H1 (cell line): ENCODE measurements at regions not wholly inside any gene's neighbourhood (a gene's known extent, or its start where the extent isn't known, plus 50 kb on each side); places are given as distances from the start of the nearest gene placed in this dataset.

Experiments
- CTCF ChIA-PET: fragments of 300-600 bp; sonication (Branson Sonifier 250); formaldehyde crosslinking; loops from one replicate; lab custom pipeline; 2021; ENCODE audit not compliant: partially characterized antibody; lab: Charles Lee
- POLR2A ChIA-PET: fragments of 300-600 bp; sonication (Branson Sonifier 250); formaldehyde crosslinking; loops from one replicate; lab custom pipeline; 2021; ENCODE audit warnings: inconsistent platforms; ENCODE audit not compliant: partially characterized antibody; lab: Charles Lee
- DNase-seq, 2 experiments: peaks; one replicate each; pipeline versions ENCODE4 v3.0.0 to v3.0.0-alpha.2; 2010 to 2022; ENCODE audit warnings: low spot score in 2 of 2, low read depth in 1 of 2, mixed read lengths in 1 of 2
- FAIRE-seq: peaks from 2 replicates; lab custom pipeline; 2011; peaks lifted over from hg19 to GRCh38; lab: Jason Lieb, UNC
- H2AFZ ChIP-seq: 2 replicates; pipeline ENCODE4 v1.8.1; 2012; ENCODE audit warnings: low read length, inconsistent platforms
- H2AK5ac ChIP-seq: 2 replicates; pipeline ENCODE4 v1.6.1; 2013; ENCODE audit warnings: low read depth, low read length
- H2BK120ac ChIP-seq: replicated peaks from 2 replicates; pipeline ENCODE3; 2013; ENCODE audit warnings: low read depth, low read length, inconsistent platforms
- H2BK12ac ChIP-seq: 2 replicates; pipeline ENCODE4 v1.6.1; 2013; ENCODE audit warnings: low read depth, low read length
- H2BK15ac ChIP-seq: 2 replicates; pipeline ENCODE4 v1.6.1; 2013; ENCODE audit warnings: low read length
- H2BK20ac ChIP-seq: 2 replicates; pipeline ENCODE4 v1.6.1; 2013; ENCODE audit warnings: low read length
- H2BK5ac ChIP-seq: 2 replicates; pipeline ENCODE4 v1.6.1; 2013; ENCODE audit warnings: low read depth, low read length
- H3K14ac ChIP-seq: 2 replicates; pipeline ENCODE4 v1.6.1; 2013; ENCODE audit warnings: inconsistent platforms; ENCODE audit not compliant: insufficient read length
- H3K18ac ChIP-seq: 2 replicates; pipeline ENCODE4 v1.6.1; 2013; ENCODE audit warnings: low read length; ENCODE audit errors: extremely low read depth
- H3K23ac ChIP-seq: 2 replicates; pipeline ENCODE4 v1.6.1; 2013; ENCODE audit warnings: inconsistent platforms; ENCODE audit not compliant: insufficient read length
- H3K23me2 ChIP-seq: 2 replicates; pipeline ENCODE4 v1.6.1; 2013; ENCODE audit warnings: low read depth, low read length
- H3K27ac ChIP-seq: 2 replicates; pipeline ENCODE4 v1.6.1; 2011; ENCODE audit warnings: low read depth, low read length, inconsistent platforms
- H3K27me3 ChIP-seq, 4 experiments: replicated peaks in 1 of 4; 1 replicate in 1 of 4; 2 replicates in 3 of 4; pipeline versions ENCODE4 v1.6.1 to v1.8.1; 2011 to 2013; ENCODE audit warnings: low read length in 3 of 4, mild to moderate bottlenecking in 3 of 4, inconsistent platforms in 2 of 4, mixed read lengths in 2 of 4, moderate library complexity in 1 of 4; ENCODE audit not compliant: control insufficient read depth in 3 of 4, insufficient read depth in 3 of 4; ENCODE audit errors: extremely low read depth in 1 of 4
- H3K36me3 ChIP-seq, 4 experiments: 2 replicates each; pipeline versions ENCODE4 v1.6.1 to v1.8.1; 2011 to 2013; ENCODE audit warnings: mild to moderate bottlenecking in 4 of 4, low read length in 3 of 4, moderate library complexity in 2 of 4, control low read depth in 1 of 4, inconsistent platforms in 1 of 4; ENCODE audit not compliant: insufficient read depth in 4 of 4, control insufficient read depth in 2 of 4
- H3K4ac ChIP-seq: replicated peaks from 2 replicates; pipeline ENCODE3; 2013; ENCODE audit warnings: low read length, low read depth, mixed read lengths, inconsistent platforms; ENCODE audit not compliant: insufficient read length
- H3K4me1 ChIP-seq, 4 experiments: replicated peaks in 1 of 4; 1 replicate in 1 of 4; 2 replicates in 3 of 4; pipeline versions ENCODE4 v1.6.1 to v1.8.1; 2011 to 2013; ENCODE audit warnings: low read length in 3 of 4, inconsistent platforms in 2 of 4, mixed read lengths in 1 of 4; ENCODE audit not compliant: insufficient read depth in 4 of 4, control insufficient read depth in 3 of 4
- H3K4me2 ChIP-seq, 2 experiments: 2 replicates each; pipeline versions ENCODE4 v1.6.1 to v1.8.1; 2011 to 2013; ENCODE audit warnings: low read depth in 2 of 2, low read length in 2 of 2, control low read depth in 1 of 2, inconsistent platforms in 1 of 2, mild to moderate bottlenecking in 1 of 2; ENCODE audit not compliant: insufficient read depth in 1 of 2
- H3K4me3 ChIP-seq, 4 experiments: fragments of 200-600, 300-600 bp in 1 of 4; sonication (generic), shearing (Covaris generic), sonication (Bioruptor Twin) in 1 of 4; 2 replicates each; pipeline versions ENCODE4 v1.5.1 to v1.8.1; 2011 to 2016; ENCODE audit warnings: low read length in 4 of 4, low read depth in 3 of 4, control low read depth in 2 of 4, inconsistent platforms in 2 of 4, mild to moderate bottlenecking in 2 of 4, mixed read lengths in 1 of 4, moderate library complexity in 1 of 4; ENCODE audit not compliant: insufficient read depth in 2 of 4; ENCODE audit errors: extremely low read depth in 1 of 4
- H3K56ac ChIP-seq: replicated peaks from 2 replicates; pipeline ENCODE3; 2013; ENCODE audit warnings: low read depth, mild to moderate bottlenecking, mixed read lengths, low read length, inconsistent platforms; ENCODE audit not compliant: insufficient read length
- H3K79me1 ChIP-seq: 2 replicates; pipeline ENCODE4 v1.6.1; 2013; ENCODE audit warnings: low read depth, low read length, control low read depth
- H3K79me2 ChIP-seq, 2 experiments: 2 replicates each; pipeline versions ENCODE4 v1.6.1 to v1.8.1; 2012 to 2013; ENCODE audit warnings: low read length in 2 of 2, mild to moderate bottlenecking in 2 of 2, inconsistent platforms in 1 of 2; ENCODE audit not compliant: insufficient read depth in 2 of 2, control insufficient read depth in 1 of 2
- H3K9ac ChIP-seq, 4 experiments: replicated peaks in 1 of 4; 1 replicate in 1 of 4; 2 replicates in 3 of 4; pipeline versions ENCODE4 v1.6.1 to v1.8.1; 2011 to 2013; ENCODE audit warnings: low read depth in 3 of 4, low read length in 3 of 4, control low read depth in 2 of 4, mild to moderate bottlenecking in 2 of 4, moderate library complexity in 2 of 4, inconsistent platforms in 1 of 4; ENCODE audit errors: extremely low read depth in 1 of 4
- H3K9me3 ChIP-seq, 2 experiments: 2 replicates each; pipeline versions ENCODE4 v1.6.1 to v1.8.1; 2012 to 2013; ENCODE audit warnings: mild to moderate bottlenecking in 2 of 2, moderate library complexity in 2 of 2, control low read depth in 1 of 2, inconsistent platforms in 1 of 2, low read depth in 1 of 2, low read length in 1 of 2, mixed read lengths in 1 of 2; ENCODE audit not compliant: insufficient read depth in 2 of 2
- H4K20me1 ChIP-seq, 2 experiments: replicated peaks in 1 of 2; 2 replicates each; pipeline versions ENCODE3 to v1.8.1; 2011 to 2013; ENCODE audit warnings: inconsistent platforms in 2 of 2, low read length in 2 of 2, mild to moderate bottlenecking in 1 of 2; ENCODE audit not compliant: insufficient read depth in 2 of 2, control insufficient read depth in 1 of 2
- H4K5ac ChIP-seq: 2 replicates; pipeline ENCODE4 v1.6.1; 2013; ENCODE audit warnings: low read length, low read depth, mixed read lengths, inconsistent platforms; ENCODE audit not compliant: insufficient read length
- H4K8ac ChIP-seq: 2 replicates; pipeline ENCODE4 v1.8.0; 2013; ENCODE audit warnings: mild to moderate bottlenecking, moderate library complexity, low read length, inconsistent platforms; ENCODE audit not compliant: insufficient read depth; ENCODE audit errors: extremely low read depth
- H4K91ac ChIP-seq: replicated peaks from 2 replicates; pipeline ENCODE3; 2013; ENCODE audit warnings: low read length, mixed read lengths, inconsistent platforms; ENCODE audit not compliant: insufficient read length
- BCL11A ChIP-seq, 2 experiments: IDR thresholded peaks; one replicate each; pipeline ENCODE4 v1.6.1; 2011; ENCODE audit warnings: low read depth in 2 of 2, low read length in 2 of 2, mild to moderate bottlenecking in 2 of 2
- CHD1 ChIP-seq: IDR thresholded peaks from 2 replicates; pipeline ENCODE4 v1.6.1; 2012; ENCODE audit warnings: low read depth, low read length, improper control_type of control experiment
- GTF2F1 ChIP-seq: IDR thresholded peaks from 2 replicates; pipeline ENCODE4 v1.6.1; 2012; ENCODE audit warnings: low read depth, low read length, improper control_type of control experiment, borderline replicate concordance
- JUND ChIP-seq: IDR thresholded peaks from 2 replicates; pipeline ENCODE4 v1.6.1; 2011; ENCODE audit warnings: mild to moderate bottlenecking, improper control_type of control experiment, low read length
- NRF1 ChIP-seq: IDR thresholded peaks from 2 replicates; pipeline ENCODE4 v1.6.1; 2011; ENCODE audit warnings: mild to moderate bottlenecking, low read depth, low read length, improper control_type of control experiment
- RXRA ChIP-seq: IDR thresholded peaks from 2 replicates; pipeline ENCODE4 v1.6.1; 2011; ENCODE audit warnings: low read depth, mild to moderate bottlenecking, low read length, moderate library complexity; ENCODE audit not compliant: insufficient read depth
- SAP30 ChIP-seq: fragments of 300-600 bp; sonication (generic); IDR thresholded peaks from 2 replicates; pipeline ENCODE4 v1.7.1; 2012; ENCODE audit warnings: low read length, moderate library complexity, mild to moderate bottlenecking, inconsistent platforms; ENCODE audit not compliant: insufficient read depth, insufficient replicate concordance
- SUZ12 ChIP-seq: fragments of 200-600 bp; sonication (generic); IDR thresholded peaks from 2 replicates; pipeline ENCODE4 v1.6.1; 2012; ENCODE audit warnings: mild to moderate bottlenecking, inconsistent platforms, low read length, moderate library complexity, mixed read lengths
- WGBS, 2 experiments: shearing (Covaris generic) in 1 of 2; methylation state at CpG; one replicate each; pipeline versions ENCODE4 v1.1.6 to v1.1.7; 2013 to 2015; ENCODE audit warnings: low lambda C conversion rate in 2 of 2, mixed read lengths in 2 of 2, inconsistent platforms in 1 of 2, low coverage in 1 of 2, missing lambda C conversion rate in 1 of 2; ENCODE audit not compliant: insufficient replicate concordance in 2 of 2, insufficient coverage in 1 of 2, insufficient read length in 1 of 2; ENCODE audit errors: extremely low coverage in 1 of 2, missing lambda C conversion rate in 1 of 2; 5-methylcytosine and 5-hydroxymethylcytosine counted together
- TF ChIP-seq, protein P1 (sequence below): IDR thresholded peaks from 2 replicates; pipeline ENCODE4 v1.6.1; 2012; ENCODE audit warnings: inconsistent platforms
- TF ChIP-seq, protein P2 (sequence below), 3 experiments: IDR thresholded peaks; 1 replicate in 2 of 3; 2 replicates in 1 of 3; pipeline versions ENCODE4 v1.5.1 to v1.6.1; 2011; ENCODE audit warnings: low read length in 3 of 3, mild to moderate bottlenecking in 3 of 3, inconsistent platforms in 2 of 3, low read depth in 1 of 3, moderate library complexity in 1 of 3; ENCODE audit not compliant: insufficient read depth in 1 of 3; ENCODE audit errors: control extremely low read depth in 1 of 3

DNA sequence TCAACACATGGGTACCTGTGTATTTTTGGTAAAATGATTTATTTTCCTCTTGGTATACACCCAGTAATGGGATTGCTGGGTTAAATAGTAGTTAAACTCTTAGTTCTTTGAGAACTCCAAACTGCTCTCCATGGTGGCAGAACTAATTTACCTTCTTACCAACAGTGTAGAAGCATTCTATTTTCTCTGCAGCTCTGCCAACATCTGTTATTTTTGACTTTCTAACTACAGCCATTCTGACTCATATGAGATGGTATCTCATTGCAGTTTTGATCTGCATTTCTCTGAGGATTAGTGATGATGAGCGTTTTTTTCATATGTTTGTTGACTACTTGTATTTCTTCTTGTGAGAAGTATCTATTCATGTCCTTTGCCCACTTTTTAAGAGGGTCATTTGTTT, 180.6 kb downstream of the FSIP2 start:
- Histone ChIP-seq H3K79me2 (no peaks in the 10 kb centered on the region), H3K23me2 (no peaks in the 10 kb centered on the region), H2BK15ac (no peak overlapping the region), H4K5ac (no peak overlapping the region), H3K4me2 (no peak overlapping the region), H3K27ac (no peak overlapping the region), H3K79me1 (no peaks in the 10 kb centered on the region), H2BK120ac (no peak overlapping the region), H3K4me3 (no peak overlapping the region), H2BK20ac (no peak overlapping the region), H3K9me3 (no peaks in the 10 kb centered on the region), H3K27me3 (no peaks in the 10 kb centered on the region), H3K14ac (no peak overlapping the region), H2AK5ac (no peak overlapping the region), H3K4ac (no peak overlapping the region), H4K8ac (no peak overlapping the region), H3K18ac (no peak overlapping the region), H3K9ac (no peak overlapping the region), H4K91ac (no peak overlapping the region), H3K4me1 (peaks cover 0 to 3% (median 0%) of the 10 kb centered on the region in 4 experiments; a peak in 1 of 7 replicates), H2BK12ac (no peak overlapping the region), H3K23ac (no peak overlapping the region), H2BK5ac (no peak overlapping the region), H3K56ac (no peak overlapping the region), H2AFZ (no peak overlapping the region), H3K36me3 (no peaks in the 10 kb centered on the region), H4K20me1 (no peaks in the 10 kb centered on the region)
- WGBS, 2 experiments = 95% methylated on average over 1 of the region's 1 CpG; no CpG with 5 or more reads in 1 of the 2 experiments
- FAIRE-seq (no peak), DNase-seq (no peak)
- POLR2A ChIA-PET = no interaction called here
- CTCF ChIA-PET = no interaction called here
- TF ChIP-seq, protein P1, sequence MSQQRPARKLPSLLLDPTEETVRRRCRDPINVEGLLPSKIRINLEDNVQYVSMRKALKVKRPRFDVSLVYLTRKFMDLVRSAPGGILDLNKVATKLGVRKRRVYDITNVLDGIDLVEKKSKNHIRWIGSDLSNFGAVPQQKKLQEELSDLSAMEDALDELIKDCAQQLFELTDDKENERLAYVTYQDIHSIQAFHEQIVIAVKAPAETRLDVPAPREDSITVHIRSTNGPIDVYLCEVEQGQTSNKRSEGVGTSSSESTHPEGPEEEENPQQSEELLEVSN = no peak
- TF ChIP-seq, protein P2, sequence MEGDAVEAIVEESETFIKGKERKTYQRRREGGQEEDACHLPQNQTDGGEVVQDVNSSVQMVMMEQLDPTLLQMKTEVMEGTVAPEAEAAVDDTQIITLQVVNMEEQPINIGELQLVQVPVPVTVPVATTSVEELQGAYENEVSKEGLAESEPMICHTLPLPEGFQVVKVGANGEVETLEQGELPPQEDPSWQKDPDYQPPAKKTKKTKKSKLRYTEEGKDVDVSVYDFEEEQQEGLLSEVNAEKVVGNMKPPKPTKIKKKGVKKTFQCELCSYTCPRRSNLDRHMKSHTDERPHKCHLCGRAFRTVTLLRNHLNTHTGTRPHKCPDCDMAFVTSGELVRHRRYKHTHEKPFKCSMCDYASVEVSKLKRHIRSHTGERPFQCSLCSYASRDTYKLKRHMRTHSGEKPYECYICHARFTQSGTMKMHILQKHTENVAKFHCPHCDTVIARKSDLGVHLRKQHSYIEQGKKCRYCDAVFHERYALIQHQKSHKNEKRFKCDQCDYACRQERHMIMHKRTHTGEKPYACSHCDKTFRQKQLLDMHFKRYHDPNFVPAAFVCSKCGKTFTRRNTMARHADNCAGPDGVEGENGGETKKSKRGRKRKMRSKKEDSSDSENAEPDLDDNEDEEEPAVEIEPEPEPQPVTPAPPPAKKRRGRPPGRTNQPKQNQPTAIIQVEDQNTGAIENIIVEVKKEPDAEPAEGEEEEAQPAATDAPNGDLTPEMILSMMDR (IDR thresholded peaks at IDR 0.05; ENCODE audit: control extremely low read depth in 1 of 3, insufficient read depth in 1 of 3, low read depth in 1 of 3, low read length in 3 of 3) = no peak
- no peak for TF ChIP-seq RXRA
- TF ChIP-seq SAP30 = no peak
- no peak for TF ChIP-seq CHD1
- no peak for TF ChIP-seq SUZ12
- TF ChIP-seq GTF2F1 = no peak
- TF ChIP-seq BCL11A (IDR thresholded peaks at IDR 0.05; ENCODE audit: low read depth in 2 of 2, low read length in 2 of 2) = no peak
- TF ChIP-seq NRF1 = no peak
- TF ChIP-seq JUND = no peak
